ENCODE measurements at regions not wholly inside any gene's neighbourhood (a gene's known extent, or its start where the extent isn't known, plus 50 kb on each side); places are given as distances from the start of the nearest gene placed in this dataset.
"Not testable (repeated sequence)": the region's sequence is repeated elsewhere in the genome, so short reads cannot be mapped to it uniquely, and the experiment has no call there.

DNA sequence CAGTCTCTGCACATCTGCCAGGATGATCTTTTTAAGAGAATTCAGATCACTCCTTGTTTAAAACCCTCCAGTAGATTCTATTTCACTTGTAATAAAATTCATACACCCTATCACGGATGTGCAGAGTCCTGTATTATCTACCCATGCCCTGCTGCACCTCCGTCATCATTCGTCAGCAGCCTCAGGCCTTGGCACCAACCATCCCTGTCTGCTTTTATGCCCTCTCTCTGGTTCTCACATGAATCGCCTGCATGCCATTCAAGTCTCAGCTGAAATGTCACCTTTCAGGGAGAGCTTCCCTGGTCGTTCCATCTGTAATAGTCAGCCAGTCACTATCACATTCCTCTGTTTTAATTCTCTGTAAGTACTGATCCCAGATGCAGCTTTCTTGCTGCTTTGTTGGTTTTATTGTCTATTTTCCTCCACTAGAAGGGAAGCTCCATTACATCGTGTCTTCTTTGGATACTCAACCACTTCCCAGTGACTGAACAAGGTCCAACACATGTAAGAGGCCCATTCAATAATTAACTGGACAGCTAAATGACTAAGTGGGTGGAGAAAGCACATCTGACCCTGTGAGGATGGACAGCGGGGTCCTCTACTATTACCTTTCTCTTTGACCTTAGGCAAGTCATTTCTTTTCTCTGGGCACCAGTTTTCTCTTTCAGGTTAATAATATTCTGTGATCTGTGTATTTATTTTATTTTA is 81.2 kb upstream of the GOT2 start:
- no peak for DNase-seq (ENCODE audit: low spot score)

DNA sequence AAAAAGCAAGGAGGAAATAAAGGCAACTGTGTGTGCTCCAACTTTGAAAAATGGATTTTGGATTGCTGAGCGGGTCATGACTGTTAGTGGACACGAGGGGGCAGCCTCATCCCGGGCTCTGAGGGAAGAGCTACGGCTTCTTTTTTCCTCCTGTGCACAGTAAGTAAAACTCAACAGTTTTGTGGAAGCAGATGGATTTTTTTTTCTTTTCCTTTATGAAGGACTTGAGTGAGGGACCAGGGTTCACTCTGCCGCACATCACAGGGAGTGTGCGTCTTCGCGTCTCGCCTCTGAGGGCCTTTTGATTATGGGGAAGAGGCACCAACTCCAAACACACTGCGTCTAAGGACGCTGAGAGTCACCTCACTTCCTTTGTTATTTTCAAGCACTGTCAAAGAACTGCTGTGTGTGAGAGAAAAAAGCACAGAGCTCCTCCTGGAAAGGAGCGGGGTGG is 80.3 kb upstream of the GOT2 start:
- peak; percentile 74 for DNase-seq (ENCODE audit: low spot score)

DNA sequence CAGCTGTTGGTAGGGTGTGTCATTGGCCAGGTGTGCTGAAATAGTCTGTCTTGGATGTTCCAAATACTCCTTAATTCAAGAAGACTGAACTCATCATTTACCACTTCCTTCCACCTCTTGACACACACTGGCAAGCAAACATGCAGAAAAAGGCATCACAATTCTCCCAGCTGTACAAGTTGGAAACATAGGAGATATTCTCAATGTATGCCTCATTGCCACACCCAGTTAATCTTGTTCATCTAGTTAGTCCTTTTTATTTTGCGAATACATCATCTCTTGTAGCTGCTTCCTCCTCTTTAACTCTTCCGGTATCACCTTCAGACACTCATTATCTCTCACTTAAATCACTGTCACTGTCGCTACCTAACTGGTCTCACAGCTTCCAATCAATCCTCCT is 75.1 kb upstream of the GOT2 start:
- no peak for DNase-seq (ENCODE audit: low spot score)

DNA sequence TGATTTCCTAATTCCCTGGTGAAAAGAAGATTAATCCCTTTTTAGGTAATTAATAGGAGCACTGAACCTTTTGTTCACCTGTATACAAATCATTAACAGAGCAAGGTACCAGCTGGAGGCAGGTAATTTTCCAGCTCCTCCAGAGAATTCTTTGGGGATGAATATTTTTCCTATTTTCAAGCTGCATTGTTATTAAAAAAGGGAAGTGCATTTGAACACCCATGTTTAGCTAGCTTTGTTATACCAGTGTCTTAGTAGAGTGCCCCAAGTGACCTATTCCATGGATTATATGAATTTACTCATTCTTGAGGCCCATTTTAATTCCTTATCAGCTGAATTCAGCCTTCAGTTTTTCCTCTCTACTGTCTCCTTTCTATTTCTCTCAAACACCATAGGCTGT is 73.2 kb upstream of the GOT2 start:
- DNase-seq (ENCODE audit: low spot score) = no peak

DNA sequence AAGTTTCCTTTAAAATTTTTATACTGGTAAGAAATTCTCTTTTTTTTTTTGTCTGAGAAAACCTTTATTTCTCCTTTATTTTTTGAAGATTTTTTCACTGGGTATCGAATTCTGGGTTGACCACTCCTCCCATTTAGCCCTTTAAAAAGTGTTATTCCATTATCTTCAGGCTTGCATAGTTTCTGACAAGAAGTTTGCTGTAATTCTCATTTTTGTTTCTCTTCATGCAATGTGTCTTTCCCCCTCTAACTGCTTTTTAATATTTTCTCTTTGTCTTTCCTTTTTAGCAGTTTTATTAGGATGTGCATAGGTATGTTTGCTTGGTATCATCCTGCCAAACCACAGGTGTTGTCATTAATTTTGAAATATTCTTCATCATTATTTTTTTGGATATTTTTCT is 67.7 kb upstream of the GOT2 start:
- no peak for DNase-seq (ENCODE audit: low spot score)

DNA sequence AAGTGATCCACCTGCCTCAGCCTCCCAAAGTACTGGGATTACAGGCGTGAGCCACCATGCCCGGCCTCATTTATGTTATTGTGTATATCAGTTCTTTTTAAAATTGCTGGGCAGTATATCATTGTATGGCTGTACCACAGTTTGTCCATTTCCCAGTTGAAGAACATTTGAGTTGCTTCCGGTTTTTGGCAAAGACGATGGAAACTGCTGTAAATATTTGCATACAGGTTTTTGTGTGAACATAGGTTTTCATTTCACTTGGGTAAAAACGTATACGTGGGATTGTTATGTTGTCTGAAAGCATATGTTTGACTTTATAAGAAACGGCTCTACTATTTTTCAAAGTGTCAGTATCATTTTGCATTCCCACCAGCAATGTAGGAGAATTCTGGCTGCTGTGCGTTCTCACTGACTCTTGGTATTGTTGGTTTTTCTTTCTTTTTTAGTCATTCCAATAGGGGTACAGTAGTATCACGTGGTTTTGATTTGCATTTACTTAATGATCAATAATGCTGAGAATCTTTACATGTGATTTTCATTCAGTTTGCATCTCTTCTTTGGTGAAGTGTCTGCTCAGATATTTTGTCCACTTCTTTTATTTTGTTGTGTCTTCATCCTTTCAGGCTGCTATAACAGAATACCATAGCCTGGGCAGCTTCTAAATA is 63.2 kb upstream of the GOT2 start:
- DNase-seq (ENCODE audit: low spot score) = no peak

DNA sequence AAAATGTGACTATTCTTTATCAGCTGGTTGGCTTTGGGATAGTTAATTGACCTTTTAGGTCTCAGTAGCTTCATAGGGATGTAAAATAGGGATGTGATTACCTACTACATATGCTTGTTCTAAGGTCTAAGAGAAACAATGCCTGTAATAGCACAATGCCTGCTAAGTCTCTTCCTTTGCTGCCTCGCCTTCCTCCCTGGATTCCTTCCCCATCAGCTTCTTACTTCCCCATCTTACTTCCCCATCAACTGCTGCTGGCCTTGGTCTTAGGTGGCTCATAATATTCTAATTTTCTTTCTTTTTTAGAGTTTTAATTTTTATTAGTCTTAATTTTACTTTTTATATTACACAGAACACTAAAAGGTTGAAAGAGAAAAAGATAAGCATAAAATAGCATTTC is 59.2 kb upstream of the GOT2 start:
- DNase-seq (ENCODE audit: low spot score) = no peak

DNA sequence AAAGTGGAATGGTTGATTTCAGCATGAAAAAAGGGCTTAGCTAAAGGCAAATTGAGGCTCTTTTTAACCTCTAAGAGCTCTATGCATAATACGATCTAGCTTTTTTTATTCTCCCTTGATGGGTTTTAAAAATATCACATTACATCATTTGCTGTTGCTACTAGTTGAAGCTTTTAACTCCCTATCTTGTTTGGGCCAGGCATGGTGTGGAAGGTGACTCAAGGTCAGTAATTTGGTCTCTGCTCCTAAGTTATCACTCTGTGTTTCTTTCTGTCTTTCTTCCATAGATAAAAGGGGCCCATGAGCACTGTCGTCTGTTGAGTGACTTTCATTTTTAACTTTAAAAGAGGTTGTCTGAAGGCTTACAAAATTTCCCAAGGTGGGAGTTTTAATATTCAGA is 58.1 kb upstream of the GOT2 start:
- DNase-seq (ENCODE audit: low spot score) = no peak

DNA sequence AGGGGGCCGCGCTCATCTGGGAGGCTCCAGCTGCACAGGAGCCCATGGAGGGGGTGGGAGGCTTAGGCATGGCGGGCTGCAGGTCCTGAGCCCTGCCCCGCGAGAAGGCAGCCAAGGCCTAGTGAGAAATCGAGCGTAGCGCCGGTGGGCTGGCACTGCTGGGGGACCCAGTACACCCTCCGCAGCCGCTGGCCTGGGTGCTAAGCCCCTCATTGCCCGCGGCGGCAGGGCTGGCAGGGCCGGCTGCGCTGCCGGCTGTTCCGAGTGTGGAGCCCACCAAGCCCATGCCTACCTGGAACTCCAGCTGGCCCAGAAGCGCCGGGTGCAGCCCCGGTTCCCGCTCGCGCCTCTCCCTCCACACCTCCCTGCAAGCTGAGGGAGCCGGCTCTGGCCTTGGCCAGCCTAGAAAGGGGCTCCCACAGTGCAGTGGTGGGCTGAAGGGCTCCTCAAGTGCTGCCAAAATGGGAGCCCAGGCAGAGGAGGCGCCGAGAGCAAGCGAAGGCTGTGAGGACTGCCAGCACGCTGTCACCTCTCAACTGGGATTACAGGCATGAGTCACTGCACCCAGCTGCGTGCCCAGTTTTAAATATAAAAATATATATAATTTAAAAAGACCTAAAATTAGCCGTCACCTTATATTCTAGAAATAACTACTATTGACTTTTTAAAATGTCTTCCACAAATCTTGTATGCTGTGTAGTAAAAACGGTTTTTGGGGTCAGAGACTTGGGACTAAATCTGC is 56.9 kb upstream of the GOT2 start:
- DNase-seq (ENCODE audit: low spot score) = not testable (repeated sequence)

DNA sequence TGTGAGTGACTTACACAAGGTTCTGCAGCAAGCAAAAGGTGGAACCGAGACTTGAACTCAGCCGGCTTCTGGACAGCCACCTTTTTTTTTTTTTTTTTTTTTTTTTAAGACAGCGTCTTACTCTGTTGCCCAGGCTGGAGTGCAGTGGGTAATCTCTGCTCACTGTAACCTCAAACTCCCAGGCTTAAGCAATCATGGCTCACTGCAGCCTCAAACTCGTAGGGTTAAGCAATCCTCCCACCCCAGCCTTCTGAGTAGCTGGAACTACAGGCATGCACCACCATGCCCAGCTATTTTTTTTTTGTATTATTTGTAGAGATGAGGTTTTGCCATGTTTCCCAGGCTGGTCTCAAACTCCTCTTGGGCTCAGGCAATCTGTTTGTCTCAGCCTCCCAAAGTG is 55.2 kb upstream of the GOT2 start:
- no peak for DNase-seq (ENCODE audit: low spot score)

All from AG08395 (cell line).